ENCODE measurements at regions not wholly inside any gene's neighbourhood (a gene's known extent, or its start where the extent isn't known, plus 50 kb on each side); places are given as distances from the start of the nearest gene placed in this dataset.

DNA sequence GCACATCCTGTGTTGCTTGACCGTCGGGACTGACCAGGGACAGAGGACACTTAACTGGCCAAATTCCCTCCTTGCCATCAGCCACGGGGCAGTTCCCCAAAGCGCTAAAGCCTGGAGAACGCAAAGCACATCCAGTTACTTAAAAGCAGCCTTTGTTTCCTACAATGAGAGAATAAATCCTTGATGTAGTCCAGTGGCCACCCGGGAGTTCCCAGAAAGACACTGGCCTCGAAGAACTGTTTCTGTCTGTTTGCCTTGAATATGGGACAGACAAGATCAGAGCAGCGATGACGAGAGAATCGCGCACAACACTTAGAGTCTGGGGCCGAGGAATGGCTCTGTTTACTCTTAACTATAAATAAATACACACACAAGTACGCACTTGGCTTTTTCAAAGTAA is 102.2 kb downstream of the TNFAIP2 start:
- TF ChIP-seq, protein P1, sequence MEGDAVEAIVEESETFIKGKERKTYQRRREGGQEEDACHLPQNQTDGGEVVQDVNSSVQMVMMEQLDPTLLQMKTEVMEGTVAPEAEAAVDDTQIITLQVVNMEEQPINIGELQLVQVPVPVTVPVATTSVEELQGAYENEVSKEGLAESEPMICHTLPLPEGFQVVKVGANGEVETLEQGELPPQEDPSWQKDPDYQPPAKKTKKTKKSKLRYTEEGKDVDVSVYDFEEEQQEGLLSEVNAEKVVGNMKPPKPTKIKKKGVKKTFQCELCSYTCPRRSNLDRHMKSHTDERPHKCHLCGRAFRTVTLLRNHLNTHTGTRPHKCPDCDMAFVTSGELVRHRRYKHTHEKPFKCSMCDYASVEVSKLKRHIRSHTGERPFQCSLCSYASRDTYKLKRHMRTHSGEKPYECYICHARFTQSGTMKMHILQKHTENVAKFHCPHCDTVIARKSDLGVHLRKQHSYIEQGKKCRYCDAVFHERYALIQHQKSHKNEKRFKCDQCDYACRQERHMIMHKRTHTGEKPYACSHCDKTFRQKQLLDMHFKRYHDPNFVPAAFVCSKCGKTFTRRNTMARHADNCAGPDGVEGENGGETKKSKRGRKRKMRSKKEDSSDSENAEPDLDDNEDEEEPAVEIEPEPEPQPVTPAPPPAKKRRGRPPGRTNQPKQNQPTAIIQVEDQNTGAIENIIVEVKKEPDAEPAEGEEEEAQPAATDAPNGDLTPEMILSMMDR (IDR thresholded peaks at IDR 0.05; ENCODE audit: insufficient read depth, low read depth, low read length, missing control alignments), result no peak
- DNase-seq (ENCODE audit: low read depth), result no peak
- no peak overlapping the region for H3K4me3 ChIP-seq (ENCODE audit: low read depth, low read length)

DNA sequence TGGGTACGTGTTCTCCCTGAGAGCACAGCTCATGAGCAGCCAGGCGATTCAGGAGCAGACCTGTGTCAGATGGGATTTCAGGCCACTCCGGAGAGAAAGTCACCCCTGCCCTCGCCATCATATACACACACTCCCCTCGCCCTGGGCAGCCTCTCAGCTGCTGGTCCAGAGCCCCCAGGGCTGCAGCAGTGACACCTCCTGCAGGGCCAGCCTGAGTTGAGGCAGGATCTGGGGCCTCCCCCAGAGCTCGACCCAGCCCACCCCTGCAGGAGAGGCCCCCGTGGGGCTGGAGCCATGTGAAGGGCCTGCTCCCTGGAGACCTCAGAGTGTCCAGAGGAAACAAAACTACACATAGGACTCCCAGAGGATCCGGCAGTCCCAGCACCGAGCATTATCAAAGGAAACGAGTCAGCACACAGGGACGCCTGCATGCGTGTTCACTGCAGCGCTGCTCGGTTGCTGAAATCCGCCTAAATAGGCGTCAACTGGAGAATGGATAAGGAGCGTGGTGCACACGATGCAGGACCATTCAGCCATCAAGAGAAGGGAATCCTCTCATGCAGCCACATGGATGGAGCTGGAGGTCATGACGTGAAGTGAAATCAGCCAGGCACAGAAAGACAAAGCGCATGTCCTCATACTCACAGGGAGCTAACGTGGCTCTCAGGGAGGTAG is 104.0 kb downstream of the TNFAIP2 start:
- H3K4me3 ChIP-seq (ENCODE audit: low read depth, low read length), result no peak overlapping the region
- no peak for DNase-seq (ENCODE audit: low read depth)
- TF ChIP-seq, protein P1 (IDR thresholded peaks at IDR 0.05; ENCODE audit: insufficient read depth, low read depth, low read length, missing control alignments), result no peak

DNA sequence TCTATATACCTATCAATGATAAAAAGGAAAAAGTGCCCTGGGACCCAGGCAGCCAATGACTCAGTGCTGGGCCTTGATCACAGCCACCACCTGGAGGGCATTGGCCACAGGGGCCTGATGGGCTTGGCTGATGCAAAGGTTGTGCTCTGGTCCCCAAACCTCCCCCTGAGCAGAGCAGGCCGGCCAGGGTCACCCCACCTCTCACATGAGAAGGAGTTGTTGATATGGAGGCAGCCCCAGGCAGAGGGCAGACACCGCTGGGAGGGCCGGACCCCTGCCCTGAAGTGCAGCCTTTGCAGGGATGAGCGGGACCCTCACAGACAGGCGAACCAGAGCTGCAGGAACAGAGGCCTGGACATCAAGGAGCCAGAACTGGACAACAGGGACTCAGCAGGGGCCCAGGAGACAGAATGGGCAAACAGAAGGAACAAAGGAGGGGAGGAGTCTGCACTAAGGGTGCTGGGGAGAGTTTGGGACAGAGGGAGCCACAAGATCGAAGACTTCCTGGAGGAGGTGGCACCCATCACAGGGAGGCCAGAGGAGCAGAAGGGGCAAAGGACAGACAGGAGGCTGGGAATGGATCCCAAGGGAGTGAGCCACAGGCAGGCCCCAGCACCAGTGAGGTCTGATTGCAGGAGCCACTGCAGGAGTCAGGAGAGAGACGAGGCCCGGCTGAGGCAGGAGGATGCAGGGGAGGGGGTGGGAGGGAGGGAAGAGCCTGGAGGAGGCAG is 105.0 kb downstream of the TNFAIP2 start:
- no peak for DNase-seq (ENCODE audit: low read depth)
- no peak overlapping the region for H3K4me3 ChIP-seq (ENCODE audit: low read depth, low read length)
- TF ChIP-seq, protein P1 (IDR thresholded peaks at IDR 0.05; ENCODE audit: insufficient read depth, low read depth, low read length, missing control alignments), result no peak

DNA sequence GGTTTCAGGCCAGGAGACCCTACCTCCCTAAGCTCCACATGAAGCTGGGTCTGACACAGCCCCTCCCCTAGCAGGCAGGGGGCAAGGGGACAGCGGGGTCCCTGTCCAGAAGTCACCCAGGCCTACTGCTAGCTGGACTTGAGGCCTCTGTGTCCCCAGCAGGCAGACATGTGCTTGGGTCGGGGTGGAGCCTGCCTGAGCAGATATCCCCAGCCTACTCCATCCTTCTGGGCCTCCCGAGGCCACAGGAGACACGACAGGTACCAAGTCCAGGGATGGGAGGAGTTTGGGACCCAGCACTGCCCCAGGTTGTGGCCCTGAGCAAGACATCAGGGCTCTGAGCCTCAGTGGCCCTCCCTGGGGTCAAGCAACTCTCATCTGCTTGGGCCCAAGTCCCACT is 105.2 kb upstream of the EIF5 start:
- DNase-seq (ENCODE audit: low read depth), result no peak
- TF ChIP-seq, protein P1 (IDR thresholded peaks at IDR 0.05; ENCODE audit: insufficient read depth, low read depth, low read length, missing control alignments), result no peak
- H3K4me3 ChIP-seq (ENCODE audit: low read depth, low read length), result no peak overlapping the region

DNA sequence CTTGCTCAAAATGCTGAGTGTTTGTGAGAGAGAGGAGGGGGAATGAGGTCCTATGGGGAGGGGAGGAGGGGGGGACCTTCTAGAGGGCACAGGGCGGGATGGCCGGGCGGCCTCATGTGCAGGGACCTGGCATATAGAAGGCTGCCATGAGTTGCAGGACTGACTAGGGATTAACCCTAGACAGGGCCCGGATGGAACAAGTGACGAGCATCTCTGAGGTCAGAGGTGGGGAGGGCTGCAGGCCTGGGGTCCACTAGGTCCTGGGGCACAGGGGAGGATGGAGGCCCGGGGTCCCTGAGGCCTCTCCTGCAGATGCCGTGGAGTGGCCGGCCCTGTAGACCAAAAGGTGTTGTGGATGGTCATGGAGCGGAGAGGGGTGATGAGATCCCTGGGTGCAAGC is 104.0 kb upstream of the EIF5 start:
- no peak overlapping the region for H3K4me3 ChIP-seq (ENCODE audit: low read depth, low read length)
- no peak for DNase-seq (ENCODE audit: low read depth)
- TF ChIP-seq, protein P1 (IDR thresholded peaks at IDR 0.05; ENCODE audit: insufficient read depth, low read depth, low read length, missing control alignments), result no peak

DNA sequence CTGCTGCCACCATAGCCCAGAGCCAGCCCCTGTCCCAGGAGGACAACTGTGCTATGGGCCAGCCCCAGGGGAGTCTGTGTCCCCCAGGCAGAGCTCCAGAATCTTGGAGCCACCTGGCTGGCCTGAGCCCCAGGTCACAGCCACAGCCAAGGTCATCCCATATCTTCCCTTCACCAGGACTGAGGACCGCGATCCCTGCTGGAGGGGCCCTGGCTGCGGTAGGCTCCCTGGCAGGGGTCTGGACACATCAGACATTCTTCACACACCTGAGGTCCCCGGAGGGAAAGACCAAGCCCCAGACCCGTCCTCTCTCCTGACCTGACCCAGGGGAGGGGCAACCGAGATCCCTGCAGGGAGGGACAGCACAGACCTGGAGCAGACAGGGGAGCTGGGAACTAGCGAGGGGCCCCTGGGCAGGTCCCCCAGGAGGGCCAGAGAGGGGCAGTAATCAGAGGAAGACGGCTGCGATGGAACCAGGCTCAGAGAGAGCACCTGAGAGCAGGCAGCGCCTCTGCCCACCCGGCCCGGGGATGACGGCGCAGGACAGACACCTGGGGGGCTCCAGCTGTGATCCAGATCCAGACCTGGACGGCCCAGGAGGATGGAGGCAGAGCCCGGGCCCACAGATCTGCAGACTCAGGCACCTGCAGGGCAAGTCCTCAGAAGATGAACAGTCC is 103.2 kb upstream of the EIF5 start:
- no peak for DNase-seq (ENCODE audit: low read depth)
- TF ChIP-seq, protein P1 (IDR thresholded peaks at IDR 0.05; ENCODE audit: insufficient read depth, low read depth, low read length, missing control alignments), result no peak
- H3K4me3 ChIP-seq (ENCODE audit: low read depth, low read length), result no peak overlapping the region
